ENCODE measurements at regions not wholly inside any gene's neighbourhood (a gene's known extent, or its start where the extent isn't known, plus 50 kb on each side); places are given as distances from the start of the nearest gene placed in this dataset.

- TF ChIP-seq POLR2A (IDR thresholded peaks at IDR 0.05; ENCODE audit: extremely low read depth, insufficient read length) (no peak), CTCF (IDR thresholded peaks at IDR 0.05; ENCODE audit: low read depth, low read length) (no peak), MAX (IDR thresholded peaks at IDR 0.05; ENCODE audit: low read depth, low read length) (no peak), MYC (IDR thresholded peaks at IDR 0.05; ENCODE audit: low read depth, low read length) (no peak)
Observed at GRCh38 chr1:43034195-43034658, 75.6 kb upstream of the SLC2A1 start.

Data from NB4 (cell line).